H1 (cell line): ENCODE measurements at regions not wholly inside any gene's neighbourhood (a gene's known extent, or its start where the extent isn't known, plus 50 kb on each side); places are given as distances from the start of the nearest gene placed in this dataset.

Source experiments
- CTCF ChIA-PET: fragments of 300-600 bp; sonication (Branson Sonifier 250); formaldehyde crosslinking; loops from one replicate; lab custom pipeline; 2021; ENCODE audit not compliant: partially characterized antibody; lab: Charles Lee
- POLR2A ChIA-PET: fragments of 300-600 bp; sonication (Branson Sonifier 250); formaldehyde crosslinking; loops from one replicate; lab custom pipeline; 2021; ENCODE audit warnings: inconsistent platforms; ENCODE audit not compliant: partially characterized antibody; lab: Charles Lee
- DNase-seq, 2 experiments: peaks; one replicate each; pipeline versions ENCODE4 v3.0.0 to v3.0.0-alpha.2; 2010 to 2022; ENCODE audit warnings: low spot score in 2 of 2, low read depth in 1 of 2, mixed read lengths in 1 of 2
- FAIRE-seq: peaks from 2 replicates; lab custom pipeline; 2011; peaks lifted over from hg19 to GRCh38; lab: Jason Lieb, UNC
- H2AFZ ChIP-seq: 2 replicates; pipeline ENCODE4 v1.8.1; 2012; ENCODE audit warnings: low read length, inconsistent platforms
- H2AK5ac ChIP-seq: 2 replicates; pipeline ENCODE4 v1.6.1; 2013; ENCODE audit warnings: low read depth, low read length
- H2BK120ac ChIP-seq: replicated peaks from 2 replicates; pipeline ENCODE3; 2013; ENCODE audit warnings: low read depth, low read length, inconsistent platforms
- H2BK12ac ChIP-seq: 2 replicates; pipeline ENCODE4 v1.6.1; 2013; ENCODE audit warnings: low read depth, low read length
- H2BK15ac ChIP-seq: 2 replicates; pipeline ENCODE4 v1.6.1; 2013; ENCODE audit warnings: low read length
- H2BK20ac ChIP-seq: 2 replicates; pipeline ENCODE4 v1.6.1; 2013; ENCODE audit warnings: low read length
- H2BK5ac ChIP-seq: 2 replicates; pipeline ENCODE4 v1.6.1; 2013; ENCODE audit warnings: low read depth, low read length
- H3K14ac ChIP-seq: 2 replicates; pipeline ENCODE4 v1.6.1; 2013; ENCODE audit warnings: inconsistent platforms; ENCODE audit not compliant: insufficient read length
- H3K18ac ChIP-seq: 2 replicates; pipeline ENCODE4 v1.6.1; 2013; ENCODE audit warnings: low read length; ENCODE audit errors: extremely low read depth
- H3K23ac ChIP-seq: 2 replicates; pipeline ENCODE4 v1.6.1; 2013; ENCODE audit warnings: inconsistent platforms; ENCODE audit not compliant: insufficient read length
- H3K23me2 ChIP-seq: 2 replicates; pipeline ENCODE4 v1.6.1; 2013; ENCODE audit warnings: low read depth, low read length
- H3K27ac ChIP-seq: 2 replicates; pipeline ENCODE4 v1.6.1; 2011; ENCODE audit warnings: low read depth, low read length, inconsistent platforms
- H3K27me3 ChIP-seq, 4 experiments: replicated peaks in 1 of 4; 1 replicate in 1 of 4; 2 replicates in 3 of 4; pipeline versions ENCODE4 v1.6.1 to v1.8.1; 2011 to 2013; ENCODE audit warnings: low read length in 3 of 4, mild to moderate bottlenecking in 3 of 4, inconsistent platforms in 2 of 4, mixed read lengths in 2 of 4, moderate library complexity in 1 of 4; ENCODE audit not compliant: control insufficient read depth in 3 of 4, insufficient read depth in 3 of 4; ENCODE audit errors: extremely low read depth in 1 of 4
- H3K36me3 ChIP-seq, 4 experiments: 2 replicates each; pipeline versions ENCODE4 v1.6.1 to v1.8.1; 2011 to 2013; ENCODE audit warnings: mild to moderate bottlenecking in 4 of 4, low read length in 3 of 4, moderate library complexity in 2 of 4, control low read depth in 1 of 4, inconsistent platforms in 1 of 4; ENCODE audit not compliant: insufficient read depth in 4 of 4, control insufficient read depth in 2 of 4
- H3K4ac ChIP-seq: replicated peaks from 2 replicates; pipeline ENCODE3; 2013; ENCODE audit warnings: low read length, low read depth, mixed read lengths, inconsistent platforms; ENCODE audit not compliant: insufficient read length
- H3K4me1 ChIP-seq, 4 experiments: replicated peaks in 1 of 4; 1 replicate in 1 of 4; 2 replicates in 3 of 4; pipeline versions ENCODE4 v1.6.1 to v1.8.1; 2011 to 2013; ENCODE audit warnings: low read length in 3 of 4, inconsistent platforms in 2 of 4, mixed read lengths in 1 of 4; ENCODE audit not compliant: insufficient read depth in 4 of 4, control insufficient read depth in 3 of 4
- H3K4me2 ChIP-seq, 2 experiments: 2 replicates each; pipeline versions ENCODE4 v1.6.1 to v1.8.1; 2011 to 2013; ENCODE audit warnings: low read depth in 2 of 2, low read length in 2 of 2, control low read depth in 1 of 2, inconsistent platforms in 1 of 2, mild to moderate bottlenecking in 1 of 2; ENCODE audit not compliant: insufficient read depth in 1 of 2
- H3K4me3 ChIP-seq, 4 experiments: fragments of 200-600, 300-600 bp in 1 of 4; sonication (generic), shearing (Covaris generic), sonication (Bioruptor Twin) in 1 of 4; 2 replicates each; pipeline versions ENCODE4 v1.5.1 to v1.8.1; 2011 to 2016; ENCODE audit warnings: low read length in 4 of 4, low read depth in 3 of 4, control low read depth in 2 of 4, inconsistent platforms in 2 of 4, mild to moderate bottlenecking in 2 of 4, mixed read lengths in 1 of 4, moderate library complexity in 1 of 4; ENCODE audit not compliant: insufficient read depth in 2 of 4; ENCODE audit errors: extremely low read depth in 1 of 4
- H3K56ac ChIP-seq: replicated peaks from 2 replicates; pipeline ENCODE3; 2013; ENCODE audit warnings: low read depth, mild to moderate bottlenecking, mixed read lengths, low read length, inconsistent platforms; ENCODE audit not compliant: insufficient read length
- H3K79me1 ChIP-seq: 2 replicates; pipeline ENCODE4 v1.6.1; 2013; ENCODE audit warnings: low read depth, low read length, control low read depth
- H3K79me2 ChIP-seq, 2 experiments: 2 replicates each; pipeline versions ENCODE4 v1.6.1 to v1.8.1; 2012 to 2013; ENCODE audit warnings: low read length in 2 of 2, mild to moderate bottlenecking in 2 of 2, inconsistent platforms in 1 of 2; ENCODE audit not compliant: insufficient read depth in 2 of 2, control insufficient read depth in 1 of 2
- H3K9ac ChIP-seq, 4 experiments: replicated peaks in 1 of 4; 1 replicate in 1 of 4; 2 replicates in 3 of 4; pipeline versions ENCODE4 v1.6.1 to v1.8.1; 2011 to 2013; ENCODE audit warnings: low read depth in 3 of 4, low read length in 3 of 4, control low read depth in 2 of 4, mild to moderate bottlenecking in 2 of 4, moderate library complexity in 2 of 4, inconsistent platforms in 1 of 4; ENCODE audit errors: extremely low read depth in 1 of 4
- H3K9me3 ChIP-seq, 2 experiments: 2 replicates each; pipeline versions ENCODE4 v1.6.1 to v1.8.1; 2012 to 2013; ENCODE audit warnings: mild to moderate bottlenecking in 2 of 2, moderate library complexity in 2 of 2, control low read depth in 1 of 2, inconsistent platforms in 1 of 2, low read depth in 1 of 2, low read length in 1 of 2, mixed read lengths in 1 of 2; ENCODE audit not compliant: insufficient read depth in 2 of 2
- H4K20me1 ChIP-seq, 2 experiments: replicated peaks in 1 of 2; 2 replicates each; pipeline versions ENCODE3 to v1.8.1; 2011 to 2013; ENCODE audit warnings: inconsistent platforms in 2 of 2, low read length in 2 of 2, mild to moderate bottlenecking in 1 of 2; ENCODE audit not compliant: insufficient read depth in 2 of 2, control insufficient read depth in 1 of 2
- H4K5ac ChIP-seq: 2 replicates; pipeline ENCODE4 v1.6.1; 2013; ENCODE audit warnings: low read length, low read depth, mixed read lengths, inconsistent platforms; ENCODE audit not compliant: insufficient read length
- H4K8ac ChIP-seq: 2 replicates; pipeline ENCODE4 v1.8.0; 2013; ENCODE audit warnings: mild to moderate bottlenecking, moderate library complexity, low read length, inconsistent platforms; ENCODE audit not compliant: insufficient read depth; ENCODE audit errors: extremely low read depth
- H4K91ac ChIP-seq: replicated peaks from 2 replicates; pipeline ENCODE3; 2013; ENCODE audit warnings: low read length, mixed read lengths, inconsistent platforms; ENCODE audit not compliant: insufficient read length
- BACH1 ChIP-seq: IDR thresholded peaks from 2 replicates; pipeline ENCODE4 v1.6.1; 2012; ENCODE audit warnings: low read length, improper control_type of control experiment
- CBX8 ChIP-seq: fragments of 300-800, 300-1000 bp; sonication (generic); IDR thresholded peaks from 2 replicates; pipeline ENCODE4 v1.7.1; 2016; ENCODE audit warnings: low read depth, low read length, borderline replicate concordance
- GTF2F1 ChIP-seq: IDR thresholded peaks from 2 replicates; pipeline ENCODE4 v1.6.1; 2012; ENCODE audit warnings: low read depth, low read length, improper control_type of control experiment, borderline replicate concordance
- HDAC2 ChIP-seq, 2 experiments: fragments of 300-600 bp in 1 of 2; sonication (generic) in 1 of 2; IDR thresholded peaks; 2 replicates each; pipeline ENCODE4 v1.6.1; 2011 to 2012; ENCODE audit warnings: low read depth in 2 of 2, low read length in 2 of 2, mild to moderate bottlenecking in 2 of 2, moderate library complexity in 2 of 2, borderline replicate concordance in 1 of 2, inconsistent platforms in 1 of 2
- KDM4A ChIP-seq: IDR thresholded peaks from one replicate; pipeline ENCODE4 v1.7.1; 2012; ENCODE audit warnings: low read depth, mild to moderate bottlenecking, moderate library complexity, low read length, inconsistent platforms; ENCODE audit not compliant: severe bottlenecking
- SIX5 ChIP-seq: IDR thresholded peaks from 2 replicates; pipeline ENCODE4 v1.6.1; 2011; ENCODE audit warnings: mild to moderate bottlenecking, low read depth, low read length
- TCF12 ChIP-seq: IDR thresholded peaks from 2 replicates; pipeline ENCODE4 v1.6.1; 2011; ENCODE audit warnings: low read depth, mild to moderate bottlenecking, low read length
- YY1 ChIP-seq: IDR thresholded peaks from 2 replicates; pipeline ENCODE4 v1.6.1; 2011; ENCODE audit warnings: low read depth, mild to moderate bottlenecking, low read length
- WGBS, 2 experiments: shearing (Covaris generic) in 1 of 2; methylation state at CpG; one replicate each; pipeline versions ENCODE4 v1.1.6 to v1.1.7; 2013 to 2015; ENCODE audit warnings: low lambda C conversion rate in 2 of 2, mixed read lengths in 2 of 2, inconsistent platforms in 1 of 2, low coverage in 1 of 2, missing lambda C conversion rate in 1 of 2; ENCODE audit not compliant: insufficient replicate concordance in 2 of 2, insufficient coverage in 1 of 2, insufficient read length in 1 of 2; ENCODE audit errors: extremely low coverage in 1 of 2, missing lambda C conversion rate in 1 of 2; 5-methylcytosine and 5-hydroxymethylcytosine counted together

GRCh38 chr2:237244178-237244577, 158.5 kb downstream of the COPS8 start:
- H3K9ac ChIP-seq: no peak overlapping the region
- H2BK5ac ChIP-seq: no peak overlapping the region
- no peak overlapping the region for H4K5ac ChIP-seq
- H2AK5ac ChIP-seq: no peak overlapping the region
- H2BK12ac ChIP-seq: no peak overlapping the region
- 87% methylated on average over 2 of the region's 2 CpGs; no CpG with 5 or more reads in 1 of the 2 experiments for WGBS, 2 experiments
- H3K9me3 ChIP-seq: peaks cover 22 to 23% of the 10 kb centered on the region in 2 experiments; a peak in 3 of 4 replicates
- no peaks in the 10 kb centered on the region for H4K20me1 ChIP-seq
- no peaks in the 10 kb centered on the region; a peak in 1 of 8 replicates for H3K36me3 ChIP-seq
- no peak overlapping the region for H3K18ac ChIP-seq
- no peaks in the 10 kb centered on the region for H3K23me2 ChIP-seq
- no peak overlapping the region for H3K27ac ChIP-seq
- H3K79me1 ChIP-seq: no peaks in the 10 kb centered on the region
- no peak overlapping the region for H3K4me2 ChIP-seq
- H3K4ac ChIP-seq: no peak overlapping the region
- no peak overlapping the region for H3K14ac ChIP-seq
- H2BK15ac ChIP-seq: no peak overlapping the region
- no peaks in the 10 kb centered on the region for H3K27me3 ChIP-seq
- CTCF ChIA-PET: interaction anchor here (0.9 to 1.6 kb wide), 2 partner anchors 12 to 77 kb away, joined by 3 to 4 read pairs; no protein-coding TSS in a partner anchor
- H3K79me2 ChIP-seq: no peaks in the 10 kb centered on the region
- no peak overlapping the region for H4K91ac ChIP-seq
- no peak overlapping the region for H3K56ac ChIP-seq
- no peak overlapping the region for H3K4me3 ChIP-seq
- FAIRE-seq: no peak
- TF ChIP-seq GTF2F1: no peak
- no peak for TF ChIP-seq CBX8
- no peak for TF ChIP-seq BACH1
- TF ChIP-seq YY1: no peak
- no peak for TF ChIP-seq KDM4A
- no peak for TF ChIP-seq TCF12
- TF ChIP-seq HDAC2 (IDR thresholded peaks at IDR 0.05; ENCODE audit: borderline replicate concordance in 1 of 2, low read depth in 2 of 2, low read length in 2 of 2): no peak
- TF ChIP-seq SIX5: no peak
- H2BK20ac ChIP-seq: no peak overlapping the region
- no peak overlapping the region for H4K8ac ChIP-seq
- DNase-seq: no peak
- no peak overlapping the region for H2BK120ac ChIP-seq
- no peak overlapping the region for H2AFZ ChIP-seq
- POLR2A ChIA-PET: interaction anchor here (0.6 kb wide), 1 partner anchor 13 kb away, joined by 4 read pairs; no protein-coding TSS in a partner anchor
- H3K4me1 ChIP-seq: no peaks in the 10 kb centered on the region
- H3K23ac ChIP-seq: no peak overlapping the region
